ENCODE measurements at regions not wholly inside any gene's neighbourhood (a gene's known extent, or its start where the extent isn't known, plus 50 kb on each side); places are given as distances from the start of the nearest gene placed in this dataset.

DNA sequence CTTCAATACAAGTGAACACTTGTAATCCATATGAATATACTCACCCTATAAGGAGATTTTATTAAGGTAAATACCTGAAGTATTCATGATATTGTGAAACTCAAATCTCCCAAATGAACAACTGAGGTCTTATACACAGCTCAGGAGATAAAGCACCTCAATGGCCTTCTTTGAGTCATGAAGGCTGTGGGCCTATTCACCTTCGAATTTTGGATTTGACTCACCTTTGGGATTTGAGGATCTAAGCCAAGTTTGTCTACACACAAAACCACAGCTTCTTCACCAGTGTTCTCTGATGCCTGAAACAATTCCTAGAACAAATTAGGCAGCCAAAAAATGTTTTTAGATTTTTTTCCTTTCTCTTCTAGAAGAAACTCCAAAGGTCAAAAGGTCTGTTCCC lies 194.1 kb downstream of the NUAK1 start:
- BruUV-seq (replicated peaks): no TSS peak
- POLR2A ChIA-PET: no interaction called here
- Histone ChIP-seq H3K9ac (ENCODE audit: insufficient read depth, low read depth, low read length) (no peak overlapping the region), H3K79me2 (ENCODE audit: insufficient read depth, low read length) (no peaks in the 10 kb centered on the region), H4K20me1 (ENCODE audit: insufficient read depth, low read length) (no peaks in the 10 kb centered on the region), H3K4me1 (ENCODE audit: insufficient read depth, low read length) (no peaks in the 10 kb centered on the region), H3K27ac (ENCODE audit: extremely low read length, insufficient read depth, low read length) (no peak overlapping the region), H3K9me3 (ENCODE audit: low read length) (no peaks in the 10 kb centered on the region), H3K4me2 (ENCODE audit: low read depth, low read length) (no peak overlapping the region), H3K4me3 (replicated peaks in 1 of 3; ENCODE audit: insufficient read depth in 1 of 3, low read depth in 2 of 3, low read length in 3 of 3) (no peak overlapping the region), H2AFZ (ENCODE audit: low read length) (no peak overlapping the region), H3K36me3 (replicated peaks in 1 of 2; ENCODE audit: control insufficient read depth in 1 of 2, insufficient read depth in 2 of 2, low read length in 2 of 2) (no peaks in the 10 kb centered on the region), H3K27me3 (ENCODE audit: control insufficient read depth in 1 of 2, insufficient read depth in 2 of 2, low read length in 2 of 2) (no peaks in the 10 kb centered on the region)
- FAIRE-seq: no peak
- intact Hi-C loops (cut with micrococcal nuclease; ENCODE audit: unreplicated experiment): no loop called here
- 0% methylated on average over 1 of the region's 1 CpG for WGBS (ENCODE audit: low lambda C conversion rate)
- no peak for ATAC-seq
- CTCF ChIA-PET (ENCODE audit: low intra/inter-chr PET ratio, low total read pairs): no interaction called here
- in situ Hi-C loops (cut with HindIII; ENCODE audit: extremely low pct_ligation_motif_present, low pct_unique_long_range_greater_than_20kb): no loop called here
- no peak for DNase-seq (ENCODE audit: low spot score)
- TF ChIP-seq, protein P1, sequence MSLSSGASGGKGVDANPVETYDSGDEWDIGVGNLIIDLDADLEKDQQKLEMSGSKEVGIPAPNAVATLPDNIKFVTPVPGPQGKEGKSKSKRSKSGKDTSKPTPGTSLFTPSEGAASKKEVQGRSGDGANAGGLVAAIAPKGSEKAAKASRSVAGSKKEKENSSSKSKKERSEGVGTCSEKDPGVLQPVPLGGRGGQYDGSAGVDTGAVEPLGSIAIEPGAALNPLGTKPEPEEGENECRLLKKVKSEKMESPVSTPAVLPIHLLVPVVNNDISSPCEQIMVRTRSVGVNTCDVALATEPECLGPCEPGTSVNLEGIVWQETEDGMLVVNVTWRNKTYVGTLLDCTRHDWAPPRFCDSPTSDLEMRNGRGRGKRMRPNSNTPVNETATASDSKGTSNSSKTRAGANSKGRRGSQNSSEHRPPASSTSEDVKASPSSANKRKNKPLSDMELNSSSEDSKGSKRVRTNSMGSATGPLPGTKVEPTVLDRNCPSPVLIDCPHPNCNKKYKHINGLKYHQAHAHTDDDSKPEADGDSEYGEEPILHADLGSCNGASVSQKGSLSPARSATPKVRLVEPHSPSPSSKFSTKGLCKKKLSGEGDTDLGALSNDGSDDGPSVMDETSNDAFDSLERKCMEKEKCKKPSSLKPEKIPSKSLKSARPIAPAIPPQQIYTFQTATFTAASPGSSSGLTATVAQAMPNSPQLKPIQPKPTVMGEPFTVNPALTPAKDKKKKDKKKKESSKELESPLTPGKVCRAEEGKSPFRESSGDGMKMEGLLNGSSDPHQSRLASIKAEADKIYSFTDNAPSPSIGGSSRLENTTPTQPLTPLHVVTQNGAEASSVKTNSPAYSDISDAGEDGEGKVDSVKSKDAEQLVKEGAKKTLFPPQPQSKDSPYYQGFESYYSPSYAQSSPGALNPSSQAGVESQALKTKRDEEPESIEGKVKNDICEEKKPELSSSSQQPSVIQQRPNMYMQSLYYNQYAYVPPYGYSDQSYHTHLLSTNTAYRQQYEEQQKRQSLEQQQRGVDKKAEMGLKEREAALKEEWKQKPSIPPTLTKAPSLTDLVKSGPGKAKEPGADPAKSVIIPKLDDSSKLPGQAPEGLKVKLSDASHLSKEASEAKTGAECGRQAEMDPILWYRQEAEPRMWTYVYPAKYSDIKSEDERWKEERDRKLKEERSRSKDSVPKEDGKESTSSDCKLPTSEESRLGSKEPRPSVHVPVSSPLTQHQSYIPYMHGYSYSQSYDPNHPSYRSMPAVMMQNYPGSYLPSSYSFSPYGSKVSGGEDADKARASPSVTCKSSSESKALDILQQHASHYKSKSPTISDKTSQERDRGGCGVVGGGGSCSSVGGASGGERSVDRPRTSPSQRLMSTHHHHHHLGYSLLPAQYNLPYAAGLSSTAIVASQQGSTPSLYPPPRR (CRISPR knock-in tag; IDR thresholded peaks at IDR 0.05; ENCODE audit: borderline replicate concordance): no peak
- no peak for TF ChIP-seq ZNF225 (CRISPR knock-in tag; IDR thresholded peaks at IDR 0.05)

DNA sequence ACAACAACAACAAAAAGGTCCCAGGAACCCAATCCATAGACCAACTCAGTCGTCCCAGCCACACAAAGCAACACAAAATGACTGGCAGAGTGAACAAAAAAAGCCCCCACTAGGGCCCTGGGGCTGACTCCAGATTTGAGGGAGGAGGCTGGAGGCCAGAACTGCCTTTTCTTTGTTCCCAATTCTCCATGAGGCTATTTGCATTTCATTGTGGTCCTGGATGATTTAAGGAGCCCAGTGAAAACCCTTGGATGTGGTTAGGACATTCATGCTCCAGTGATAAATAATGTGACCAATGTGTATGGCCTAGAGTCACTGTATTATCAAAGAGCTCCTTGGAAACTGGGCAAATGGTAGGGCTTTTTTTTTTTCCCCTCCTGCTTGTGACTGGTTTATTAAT lies 192.9 kb downstream of the NUAK1 start:
- H4K20me1 ChIP-seq (ENCODE audit: insufficient read depth, low read length): no peaks in the 10 kb centered on the region
- no peak overlapping the region for H3K4me3 ChIP-seq (replicated peaks in 1 of 3; ENCODE audit: insufficient read depth in 1 of 3, low read depth in 2 of 3, low read length in 3 of 3)
- H2AFZ ChIP-seq (ENCODE audit: low read length): no peak overlapping the region
- POLR2A ChIA-PET: no interaction called here
- H3K36me3 ChIP-seq (replicated peaks in 1 of 2; ENCODE audit: control insufficient read depth in 1 of 2, insufficient read depth in 2 of 2, low read length in 2 of 2): no peaks in the 10 kb centered on the region
- no peak overlapping the region for H3K27ac ChIP-seq (ENCODE audit: extremely low read length, insufficient read depth, low read length)
- no peaks in the 10 kb centered on the region for H3K9me3 ChIP-seq (ENCODE audit: low read length)
- H3K4me1 ChIP-seq (ENCODE audit: insufficient read depth, low read length): no peaks in the 10 kb centered on the region
- CTCF ChIA-PET (ENCODE audit: low intra/inter-chr PET ratio, low total read pairs): no interaction called here
- ATAC-seq: no peak
- no peaks in the 10 kb centered on the region for H3K79me2 ChIP-seq (ENCODE audit: insufficient read depth, low read length)
- in situ Hi-C loops (cut with HindIII; ENCODE audit: extremely low pct_ligation_motif_present, low pct_unique_long_range_greater_than_20kb): no loop called here
- FAIRE-seq: no peak
- no TSS peak for BruUV-seq (replicated peaks)
- no peak overlapping the region for H3K4me2 ChIP-seq (ENCODE audit: low read depth, low read length)
- intact Hi-C loops (cut with micrococcal nuclease; ENCODE audit: unreplicated experiment): no loop called here
- DNase-seq (ENCODE audit: low spot score): no peak
- 0% methylated on average over 1 of the region's 1 CpG for WGBS (ENCODE audit: low lambda C conversion rate)
- no peak overlapping the region for H3K9ac ChIP-seq (ENCODE audit: insufficient read depth, low read depth, low read length)
- no peaks in the 10 kb centered on the region for H3K27me3 ChIP-seq (ENCODE audit: control insufficient read depth in 1 of 2, insufficient read depth in 2 of 2, low read length in 2 of 2)
- TF ChIP-seq ZNF10 (CRISPR knock-in tag; IDR thresholded peaks at IDR 0.05; ENCODE audit: borderline replicate concordance, low read depth) (no peak), AGO2 (optimal IDR thresholded peaks at IDR 0.05; ENCODE audit: low read depth, low read length) (no peak), KDM6A (CRISPR knock-in tag; IDR thresholded peaks at IDR 0.05; ENCODE audit: low read depth) (no peak)
- TF ChIP-seq, protein P2, sequence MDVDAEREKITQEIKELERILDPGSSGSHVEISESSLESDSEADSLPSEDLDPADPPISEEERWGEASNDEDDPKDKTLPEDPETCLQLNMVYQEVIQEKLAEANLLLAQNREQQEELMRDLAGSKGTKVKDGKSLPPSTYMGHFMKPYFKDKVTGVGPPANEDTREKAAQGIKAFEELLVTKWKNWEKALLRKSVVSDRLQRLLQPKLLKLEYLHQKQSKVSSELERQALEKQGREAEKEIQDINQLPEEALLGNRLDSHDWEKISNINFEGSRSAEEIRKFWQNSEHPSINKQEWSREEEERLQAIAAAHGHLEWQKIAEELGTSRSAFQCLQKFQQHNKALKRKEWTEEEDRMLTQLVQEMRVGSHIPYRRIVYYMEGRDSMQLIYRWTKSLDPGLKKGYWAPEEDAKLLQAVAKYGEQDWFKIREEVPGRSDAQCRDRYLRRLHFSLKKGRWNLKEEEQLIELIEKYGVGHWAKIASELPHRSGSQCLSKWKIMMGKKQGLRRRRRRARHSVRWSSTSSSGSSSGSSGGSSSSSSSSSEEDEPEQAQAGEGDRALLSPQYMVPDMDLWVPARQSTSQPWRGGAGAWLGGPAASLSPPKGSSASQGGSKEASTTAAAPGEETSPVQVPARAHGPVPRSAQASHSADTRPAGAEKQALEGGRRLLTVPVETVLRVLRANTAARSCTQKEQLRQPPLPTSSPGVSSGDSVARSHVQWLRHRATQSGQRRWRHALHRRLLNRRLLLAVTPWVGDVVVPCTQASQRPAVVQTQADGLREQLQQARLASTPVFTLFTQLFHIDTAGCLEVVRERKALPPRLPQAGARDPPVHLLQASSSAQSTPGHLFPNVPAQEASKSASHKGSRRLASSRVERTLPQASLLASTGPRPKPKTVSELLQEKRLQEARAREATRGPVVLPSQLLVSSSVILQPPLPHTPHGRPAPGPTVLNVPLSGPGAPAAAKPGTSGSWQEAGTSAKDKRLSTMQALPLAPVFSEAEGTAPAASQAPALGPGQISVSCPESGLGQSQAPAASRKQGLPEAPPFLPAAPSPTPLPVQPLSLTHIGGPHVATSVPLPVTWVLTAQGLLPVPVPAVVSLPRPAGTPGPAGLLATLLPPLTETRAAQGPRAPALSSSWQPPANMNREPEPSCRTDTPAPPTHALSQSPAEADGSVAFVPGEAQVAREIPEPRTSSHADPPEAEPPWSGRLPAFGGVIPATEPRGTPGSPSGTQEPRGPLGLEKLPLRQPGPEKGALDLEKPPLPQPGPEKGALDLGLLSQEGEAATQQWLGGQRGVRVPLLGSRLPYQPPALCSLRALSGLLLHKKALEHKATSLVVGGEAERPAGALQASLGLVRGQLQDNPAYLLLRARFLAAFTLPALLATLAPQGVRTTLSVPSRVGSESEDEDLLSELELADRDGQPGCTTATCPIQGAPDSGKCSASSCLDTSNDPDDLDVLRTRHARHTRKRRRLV (CRISPR knock-in tag; IDR thresholded peaks at IDR 0.05): no peak
- TF ChIP-seq, protein P3, sequence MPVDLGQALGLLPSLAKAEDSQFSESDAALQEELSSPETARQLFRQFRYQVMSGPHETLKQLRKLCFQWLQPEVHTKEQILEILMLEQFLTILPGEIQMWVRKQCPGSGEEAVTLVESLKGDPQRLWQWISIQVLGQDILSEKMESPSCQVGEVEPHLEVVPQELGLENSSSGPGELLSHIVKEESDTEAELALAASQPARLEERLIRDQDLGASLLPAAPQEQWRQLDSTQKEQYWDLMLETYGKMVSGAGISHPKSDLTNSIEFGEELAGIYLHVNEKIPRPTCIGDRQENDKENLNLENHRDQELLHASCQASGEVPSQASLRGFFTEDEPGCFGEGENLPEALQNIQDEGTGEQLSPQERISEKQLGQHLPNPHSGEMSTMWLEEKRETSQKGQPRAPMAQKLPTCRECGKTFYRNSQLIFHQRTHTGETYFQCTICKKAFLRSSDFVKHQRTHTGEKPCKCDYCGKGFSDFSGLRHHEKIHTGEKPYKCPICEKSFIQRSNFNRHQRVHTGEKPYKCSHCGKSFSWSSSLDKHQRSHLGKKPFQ (CRISPR knock-in tag; IDR thresholded peaks at IDR 0.05; ENCODE audit: insufficient replicate concordance): no peak
